LoVo (cell line): ENCODE measurements at regions not wholly inside any gene's neighbourhood (a gene's known extent, or its start where the extent isn't known, plus 50 kb on each side); places are given as distances from the start of the nearest gene placed in this dataset.
A peak's percentile ranks its signal among the peaks of the same experiment; 100 is the strongest.
"Not testable (repeated sequence)": the region's sequence is repeated elsewhere in the genome, so short reads cannot be mapped to it uniquely, and the experiment has no call there.

ENCODE experiments used
- DNase-seq: peaks from one replicate; pipeline ENCODE4 v3.0.0-alpha.2; 2016; ENCODE audit warnings: low spot score

- DNase-seq, result no peak
These were observed 1287.2 kb upstream of the CITED2 start for GRCh38 chr6:140661691-140662090.

- no peak for DNase-seq
These were observed 1285.8 kb upstream of the CITED2 start for GRCh38 chr6:140660295-140660694.

- DNase-seq, result no peak
These were observed 1279.5 kb upstream of the CITED2 start for GRCh38 chr6:140653972-140654371.

- no peak for DNase-seq
These were observed 1279.1 kb upstream of the CITED2 start for GRCh38 chr6:140653506-140653905.

- DNase-seq, result not testable (repeated sequence)
These were observed 1275.1 kb upstream of the CITED2 start for GRCh38 chr6:140649502-140649901.

GRCh38 chr6:140647322-140647721 lies 1272.9 kb upstream of the CITED2 start:
- DNase-seq, result not testable (repeated sequence)

- DNase-seq, result no peak
These were observed 1269.6 kb upstream of the CITED2 start for GRCh38 chr6:140644017-140644416.

GRCh38 chr6:140641412-140641811 lies 1267.0 kb upstream of the CITED2 start:
- no peak for DNase-seq

GRCh38 chr6:140636908-140637402 lies 1262.5 kb upstream of the CITED2 start:
- no peak for DNase-seq

- no peak for DNase-seq
These were observed 1261.9 kb upstream of the CITED2 start for GRCh38 chr6:140636271-140636907.

GRCh38 chr6:140627002-140627401 lies 1252.6 kb upstream of the CITED2 start:
- no peak for DNase-seq

GRCh38 chr6:140623498-140623897 lies 1249.0 kb upstream of the CITED2 start:
- peak; percentile 20 for DNase-seq

GRCh38 chr6:140620496-140620895 lies 1246.0 kb upstream of the CITED2 start:
- DNase-seq, result no peak

- DNase-seq, result no peak
These were observed 1235.5 kb upstream of the CITED2 start for GRCh38 chr6:140609956-140610355.

GRCh38 chr6:140609321-140609720 lies 1234.9 kb upstream of the CITED2 start:
- no peak for DNase-seq

- DNase-seq, result no peak
These were observed 1230.3 kb upstream of the CITED2 start for GRCh38 chr6:140604786-140605185.

GRCh38 chr6:140602431-140603248 lies 1228.2 kb upstream of the CITED2 start:
- no peak for DNase-seq

GRCh38 chr6:140601021-140601808 lies 1226.8 kb upstream of the CITED2 start:
- no peak for DNase-seq

GRCh38 chr6:140599916-140600315 lies 1225.5 kb upstream of the CITED2 start:
- no peak for DNase-seq

GRCh38 chr6:140597181-140597580 lies 1222.7 kb upstream of the CITED2 start:
- DNase-seq, result no peak

GRCh38 chr6:140594806-140595128 lies 1220.3 kb upstream of the CITED2 start:
- no peak for DNase-seq

- DNase-seq, result no peak
These were observed 1218.4 kb upstream of the CITED2 start for GRCh38 chr6:140592877-140593276.

- no peak for DNase-seq
These were observed 1216.2 kb upstream of the CITED2 start for GRCh38 chr6:140590641-140591040.
